Breast epithelium (tissue), 4 donors: ENCODE measurements at regions not wholly inside any gene's neighbourhood (a gene's known extent, or its start where the extent isn't known, plus 50 kb on each side); places are given as distances from the start of the nearest gene placed in this dataset.

Source experiments
- DNase-seq, 2 donors: peaks; one replicate each; pipeline ENCODE4 v3.0.0-alpha.2; 2019; ENCODE audit warnings: low spot score in 2 of 2
- H3K27ac ChIP-seq, 2 donors: fragments of 200-600 bp; sonication (generic) in 1 of 2; one replicate each; pipeline ENCODE4 v1.5.1; 2016 to 2019; ENCODE audit warnings: mild to moderate bottlenecking in 1 of 2
- H3K27me3 ChIP-seq, 2 donors: fragments of 200-600 bp; sonication (generic) in 1 of 2; one replicate each; pipeline versions ENCODE4 v1.5.1 to v1.6.0; 2017 to 2019; ENCODE audit warnings: control low read depth in 1 of 2, mild to moderate bottlenecking in 1 of 2
- H3K36me3 ChIP-seq: fragments of 200-600 bp; one replicate; pipeline ENCODE4 v1.5.1; 2019
- H3K4me1 ChIP-seq, 2 donors: fragments of 200-600 bp; sonication (generic); one replicate each; pipeline ENCODE4 v1.5.1; 2016 to 2019; ENCODE audit warnings: control low read depth in 1 of 2
- H3K4me3 ChIP-seq, 3 donors: fragments of 200-600 bp; sonication (generic); 1 replicate in 2 of 3; 2 replicates in 1 of 3; pipeline ENCODE4 v1.5.1; 2016 to 2019; ENCODE audit warnings: mild to moderate bottlenecking in 3 of 3, moderate library complexity in 2 of 3
- H3K9me3 ChIP-seq, 2 donors: fragments of 200-600 bp; sonication (generic) in 1 of 2; one replicate each; pipeline ENCODE4 v1.5.1; 2016 to 2019; ENCODE audit warnings: control low read depth in 1 of 2
- CTCF ChIP-seq, 3 donors: fragments of 450-650 bp; IDR thresholded peaks; one replicate each; pipeline ENCODE4 v1.5.1; 2016 to 2017; ENCODE audit warnings: antibody characterized with exemption in 3 of 3, mild to moderate bottlenecking in 3 of 3, moderate library complexity in 3 of 3
- POLR2A ChIP-seq: fragments of 450-650 bp; IDR thresholded peaks from one replicate; pipeline ENCODE4 v1.6.1; 2016; ENCODE audit warnings: antibody characterized with exemption, mild to moderate bottlenecking, moderate library complexity
- POLR2AphosphoS5 ChIP-seq, 3 donors: sonication (generic); formaldehyde crosslinking; IDR thresholded peaks; one replicate each; pipeline ENCODE4 v1.6.1; 2017; ENCODE audit warnings: antibody characterized with exemption in 3 of 3
- intact Hi-C: fragments of 100-400 bp; cut with DNase I; formaldehyde crosslinking; loops from one replicate; pipeline ENCODE4 v1.15.1; 2023; ENCODE audit warnings: low total_unique reads

DNA sequence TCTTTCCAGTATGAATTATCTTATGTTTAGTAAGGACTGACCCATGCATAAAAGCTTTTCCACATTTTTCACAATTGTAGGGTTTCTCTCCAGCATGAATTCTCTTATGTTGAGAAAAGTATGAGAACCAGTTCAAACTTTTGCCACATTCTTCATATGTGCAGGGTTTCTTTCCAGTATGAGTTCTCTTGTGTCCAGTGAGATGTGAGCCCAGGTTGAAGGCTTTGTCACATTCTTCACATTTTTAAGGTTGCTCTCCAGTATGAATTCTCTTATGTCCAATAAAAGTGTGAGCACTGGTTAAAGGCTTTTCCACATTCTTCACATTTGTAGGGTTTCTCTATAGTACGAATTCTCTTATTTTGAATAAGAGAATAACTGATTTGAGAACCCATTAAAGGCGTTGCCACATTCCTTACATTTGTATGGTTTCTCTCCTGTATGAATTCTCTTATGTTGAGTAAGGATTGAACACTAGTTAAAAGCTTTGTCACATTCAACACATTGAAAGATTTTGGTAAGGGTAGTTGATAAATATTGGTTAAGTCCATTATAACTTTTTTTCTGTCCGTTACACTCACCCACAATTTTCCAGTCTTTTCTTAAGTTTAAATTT lies 911.0 kb upstream of the ZNF722 start:
- Histone ChIP-seq H3K9me3 (peaks cover 26 to 75% of the 10 kb centered on the region in 2 donors), H3K4me3 (no peak overlapping the region), H3K27me3 (no peaks in the 10 kb centered on the region), H3K36me3 (no peaks in the 10 kb centered on the region), H3K4me1 (no peaks in the 10 kb centered on the region), H3K27ac (no peak overlapping the region)
- no peak for TF ChIP-seq POLR2A
- no peak for TF ChIP-seq POLR2AphosphoS5 (IDR thresholded peaks at IDR 0.05)
- TF ChIP-seq CTCF (IDR thresholded peaks at IDR 0.05): no peak
- intact Hi-C loops: no loop called here
- no peak for DNase-seq

DNA sequence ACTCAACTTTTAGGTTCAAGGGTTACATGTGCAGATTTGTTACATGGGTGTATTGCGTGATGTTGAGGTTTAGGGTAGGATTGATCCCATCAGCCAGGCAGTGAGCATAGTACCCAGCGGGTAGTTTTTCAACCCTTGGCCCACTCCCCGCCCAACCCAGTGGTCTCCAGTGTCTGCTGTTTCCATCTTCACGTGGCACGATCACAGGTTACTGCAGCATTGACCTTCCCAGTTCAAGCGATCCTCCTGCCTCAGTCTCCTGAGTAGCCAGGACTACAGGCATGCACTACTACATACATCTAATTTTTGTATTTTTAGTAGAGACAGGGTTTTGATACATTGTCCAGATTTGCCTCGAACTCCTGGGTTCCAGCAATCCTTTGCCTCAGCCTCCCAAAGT lies 905.7 kb upstream of the ZNF722 start:
- Histone ChIP-seq H3K9me3 (peaks cover 6 to 64% of the 10 kb centered on the region in 2 donors), H3K4me3 (no peak overlapping the region), H3K4me1 (no peaks in the 10 kb centered on the region), H3K27me3 (no peaks in the 10 kb centered on the region), H3K36me3 (no peaks in the 10 kb centered on the region), H3K27ac (no peak overlapping the region)
- intact Hi-C loops: no loop called here
- no peak for TF ChIP-seq CTCF (IDR thresholded peaks at IDR 0.05)
- no peak for TF ChIP-seq POLR2A
- no peak for TF ChIP-seq POLR2AphosphoS5 (IDR thresholded peaks at IDR 0.05)
- no peak for DNase-seq

- no peak overlapping the region for H3K4me3 ChIP-seq
- TF ChIP-seq CTCF (IDR thresholded peaks at IDR 0.05) (no peak), POLR2AphosphoS5 (IDR thresholded peaks at IDR 0.05) (no peak), POLR2A (no peak)
- H3K27ac ChIP-seq: no peak overlapping the region
- DNase-seq: no peak
- no peaks in the 10 kb centered on the region for H3K27me3 ChIP-seq
- intact Hi-C loops: no loop called here
- no peaks in the 10 kb centered on the region for H3K36me3 ChIP-seq
- peaks cover 6 to 64% of the 10 kb centered on the region in 2 donors for H3K9me3 ChIP-seq
- H3K4me1 ChIP-seq: no peaks in the 10 kb centered on the region
Observed at GRCh38 chr7:63093481-63093880, 905.2 kb upstream of the ZNF722 start.

DNA sequence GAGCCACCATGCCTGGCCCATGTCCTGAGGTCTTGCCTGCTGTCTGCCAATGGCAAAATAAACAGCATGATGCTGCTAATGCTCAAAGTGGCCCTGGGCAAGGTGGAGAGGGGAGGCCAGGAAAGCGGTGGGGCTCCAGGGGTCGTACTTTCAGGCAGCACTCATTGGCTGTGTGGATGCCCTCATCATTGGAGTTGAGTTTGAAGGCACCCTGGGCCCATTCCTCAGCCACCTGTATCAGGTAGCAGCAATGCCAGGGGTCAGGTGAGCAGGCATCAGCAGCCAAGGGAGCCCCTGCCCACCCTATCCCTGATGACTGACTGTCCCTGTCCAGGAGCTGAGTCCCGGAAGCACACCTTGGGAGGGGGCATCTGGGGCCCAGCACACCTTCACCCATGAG lies 902.5 kb upstream of the ZNF722 start:
- intact Hi-C loops: no loop called here
- no peak for TF ChIP-seq CTCF (IDR thresholded peaks at IDR 0.05)
- TF ChIP-seq POLR2A: no peak
- no peak for TF ChIP-seq POLR2AphosphoS5 (IDR thresholded peaks at IDR 0.05)
- H3K27me3 ChIP-seq: no peaks in the 10 kb centered on the region
- DNase-seq: no peak
- peaks cover 6 to 67% of the 10 kb centered on the region in 2 donors for H3K9me3 ChIP-seq
- H3K4me1 ChIP-seq: no peaks in the 10 kb centered on the region
- H3K36me3 ChIP-seq: no peaks in the 10 kb centered on the region
- H3K4me3 ChIP-seq: no peak overlapping the region
- H3K27ac ChIP-seq: no peak overlapping the region

- no peaks in the 10 kb centered on the region for H3K27me3 ChIP-seq
- H3K4me3 ChIP-seq: no peak overlapping the region
- intact Hi-C loops: no loop called here
- H3K27ac ChIP-seq: no peak overlapping the region
- no peak for TF ChIP-seq CTCF (IDR thresholded peaks at IDR 0.05)
- no peak for TF ChIP-seq POLR2A
- no peak for TF ChIP-seq POLR2AphosphoS5 (IDR thresholded peaks at IDR 0.05)
- no peaks in the 10 kb centered on the region for H3K36me3 ChIP-seq
- no peak for DNase-seq
- peaks cover 7 to 56% of the 10 kb centered on the region in 2 donors for H3K9me3 ChIP-seq
- H3K4me1 ChIP-seq: no peaks in the 10 kb centered on the region
Observed at GRCh38 chr7:63104666-63105065, 894.0 kb upstream of the ZNF722 start.
